GM18526 (cell line): ENCODE measurements at regions not wholly inside any gene's neighbourhood (a gene's known extent, or its start where the extent isn't known, plus 50 kb on each side); places are given as distances from the start of the nearest gene placed in this dataset.

Source experiments
- POLR2A ChIP-seq: IDR thresholded peaks from 3 replicates; pipeline ENCODE4 v1.6.1; 2011; ENCODE audit not compliant: insufficient read length; ENCODE audit errors: extremely low read depth

DNA sequence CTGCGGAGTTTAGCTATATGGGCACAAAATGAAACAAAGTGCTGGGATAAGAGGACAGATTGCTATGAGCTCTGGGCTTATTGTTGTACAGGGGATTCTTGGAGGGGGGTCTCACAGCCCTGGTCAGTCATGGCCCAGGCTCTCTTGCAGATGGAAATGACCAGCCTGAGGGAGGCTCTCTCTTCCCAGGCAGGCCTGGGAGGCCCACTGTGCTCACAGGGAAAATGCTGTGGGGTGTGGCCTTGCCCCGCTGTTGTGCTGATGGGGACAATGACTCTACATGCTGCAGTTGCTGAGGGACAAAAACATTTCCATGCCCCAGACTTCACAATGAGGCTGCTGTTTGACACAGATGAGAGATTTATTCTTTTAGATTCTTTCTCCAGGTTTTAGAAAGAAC lies 202.2 kb downstream of the KLF13 start:
- no peak for TF ChIP-seq POLR2A

DNA sequence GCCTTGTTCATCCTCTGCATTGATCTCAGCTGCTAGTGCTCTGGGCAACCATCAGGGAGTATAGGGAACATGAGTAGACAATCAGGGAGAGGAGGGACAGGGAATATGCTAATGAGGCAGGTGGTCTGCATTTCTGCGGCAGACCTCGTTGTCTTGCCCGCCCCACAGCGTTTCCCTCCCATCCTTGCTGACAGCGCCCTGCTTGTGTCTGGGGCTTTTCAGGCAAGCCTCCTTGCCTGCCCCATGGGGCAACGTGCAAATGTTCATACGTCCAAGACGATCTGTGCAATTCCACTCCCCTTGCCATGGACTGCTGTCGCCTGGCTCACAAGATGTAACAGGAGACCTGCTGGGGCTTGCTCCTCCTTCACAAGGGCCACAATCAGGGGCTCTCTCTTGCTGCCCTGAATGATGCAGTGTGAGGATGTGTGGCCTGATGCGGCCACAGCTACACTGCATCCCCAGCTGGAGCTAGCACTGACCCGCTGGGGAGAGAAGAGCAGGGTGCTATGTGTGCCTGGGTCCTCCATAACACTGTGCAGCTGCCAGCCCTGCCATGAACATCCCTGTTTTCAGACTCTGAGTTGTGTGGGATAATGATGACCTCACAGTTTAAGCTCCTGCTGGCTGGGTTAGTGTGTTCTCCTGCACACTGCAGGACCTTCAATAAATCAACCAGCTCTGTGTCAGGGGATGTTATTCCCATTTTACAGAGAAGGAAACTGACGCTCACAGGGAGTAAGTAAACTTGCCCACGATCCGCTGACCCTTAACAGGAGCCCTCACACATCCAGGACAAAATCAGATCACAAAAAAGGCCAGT lies 211.3 kb downstream of the KLF13 start:
- no peak for TF ChIP-seq POLR2A

DNA sequence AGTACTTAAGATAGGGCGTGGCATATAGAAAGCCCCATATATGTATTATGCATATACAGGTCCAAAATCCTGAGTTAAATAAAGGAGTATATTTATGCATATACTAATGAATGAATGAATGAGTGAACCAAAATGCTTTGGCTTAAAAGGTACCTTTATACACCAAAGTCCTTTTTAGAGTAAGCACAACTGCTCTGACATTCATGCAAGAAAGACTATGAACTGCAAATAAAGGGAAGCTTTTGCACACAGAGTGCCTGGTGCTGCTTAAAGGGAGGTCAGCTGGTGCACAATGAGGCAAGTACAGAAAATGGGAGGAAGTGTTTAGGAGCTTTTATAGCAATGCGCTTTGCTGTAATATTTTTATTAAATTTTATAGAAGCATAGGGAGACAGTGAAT lies 214.0 kb downstream of the KLF13 start:
- TF ChIP-seq POLR2A = no peak

DNA sequence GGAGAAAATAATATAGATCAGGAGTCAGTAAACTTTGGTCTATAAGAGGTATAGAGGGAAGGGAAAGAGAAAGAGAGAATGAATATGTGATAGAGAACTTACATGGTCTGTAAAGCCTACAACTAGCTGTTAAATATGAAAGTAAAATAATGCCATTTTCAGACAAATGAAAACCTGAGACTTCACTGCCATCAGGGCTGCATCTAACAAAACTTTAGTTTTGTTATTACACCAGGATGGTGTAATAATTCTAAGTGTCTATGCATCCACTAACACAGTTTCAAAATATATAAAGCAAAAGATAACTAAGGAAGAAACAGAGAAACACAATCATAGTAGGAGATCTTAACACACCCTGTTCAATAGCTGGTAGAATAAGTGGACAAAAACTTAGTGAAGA lies 217.7 kb downstream of the KLF13 start:
- no peak for TF ChIP-seq POLR2A

DNA sequence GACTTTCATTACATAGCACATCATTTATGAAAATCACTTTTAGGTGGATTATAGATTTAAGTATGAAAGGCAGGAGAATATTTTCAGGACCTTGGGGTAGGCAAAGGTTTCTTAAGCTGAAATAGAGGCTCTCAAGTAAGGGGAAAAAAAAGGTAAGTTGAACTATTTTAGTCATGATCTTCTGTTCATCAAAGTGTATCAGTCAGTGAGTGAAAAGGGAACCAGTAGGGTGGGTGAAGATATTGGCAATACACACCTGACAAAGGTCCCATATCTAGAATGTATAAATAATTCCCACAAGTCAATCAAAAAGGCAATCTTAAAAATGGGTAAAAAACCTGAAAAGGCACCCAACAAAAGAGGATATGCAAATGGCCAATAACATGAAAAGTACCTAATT lies 218.6 kb downstream of the KLF13 start:
- TF ChIP-seq POLR2A = no peak

DNA sequence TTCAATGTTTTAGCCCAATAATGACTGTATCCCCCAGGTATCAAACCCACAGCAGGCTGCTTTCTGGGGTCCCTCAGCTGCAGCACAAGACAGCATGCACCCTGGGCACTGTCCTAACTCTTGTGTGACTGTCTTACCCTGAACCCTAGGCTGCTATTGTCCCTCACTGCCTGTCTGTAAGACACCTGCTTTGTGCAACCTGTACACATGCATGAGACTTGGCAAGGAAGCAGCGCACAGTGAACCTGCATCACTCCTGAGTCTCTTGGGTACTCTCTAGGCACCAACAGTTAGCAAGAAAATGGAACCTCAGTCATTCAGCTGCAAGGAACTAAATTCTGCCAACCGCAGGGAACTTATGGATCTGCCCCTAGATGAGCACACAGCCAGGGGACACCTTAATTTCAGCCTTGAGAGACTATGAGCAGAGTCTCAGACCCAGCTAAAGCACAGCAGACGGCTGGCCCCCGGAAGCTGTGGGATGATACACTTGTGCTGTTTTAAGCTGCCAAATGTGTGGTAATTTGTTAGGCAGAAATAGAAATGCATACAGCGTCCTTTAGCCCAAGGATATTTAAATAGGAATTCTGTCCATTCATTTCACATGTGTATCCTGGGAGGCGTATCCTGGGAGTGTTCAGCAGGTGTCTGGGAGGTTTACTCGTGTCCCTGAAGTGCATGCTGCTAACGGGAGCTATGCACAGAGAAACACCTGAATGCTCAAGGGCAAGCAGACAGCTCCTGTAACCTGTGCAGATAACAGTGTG lies 223.8 kb downstream of the KLF13 start:
- TF ChIP-seq POLR2A = no peak

DNA sequence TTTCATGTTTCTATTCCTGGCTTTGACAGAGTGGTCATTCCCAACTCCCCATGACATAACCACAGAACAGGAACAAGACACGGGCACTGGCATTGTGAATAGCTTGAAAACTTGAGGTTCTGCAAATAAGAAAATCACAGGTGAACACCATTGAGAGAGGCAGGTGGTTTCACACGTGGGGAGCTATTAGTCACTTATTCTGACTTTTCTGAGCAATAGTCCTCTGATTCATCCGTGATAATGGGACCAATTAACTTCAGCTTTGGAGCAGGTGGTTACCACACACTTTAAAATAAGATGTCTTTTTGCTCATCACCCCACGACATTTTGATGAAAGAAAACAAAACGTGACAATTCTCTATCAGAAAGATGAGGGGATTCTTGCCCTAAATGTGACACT lies 224.7 kb downstream of the KLF13 start:
- no peak for TF ChIP-seq POLR2A

DNA sequence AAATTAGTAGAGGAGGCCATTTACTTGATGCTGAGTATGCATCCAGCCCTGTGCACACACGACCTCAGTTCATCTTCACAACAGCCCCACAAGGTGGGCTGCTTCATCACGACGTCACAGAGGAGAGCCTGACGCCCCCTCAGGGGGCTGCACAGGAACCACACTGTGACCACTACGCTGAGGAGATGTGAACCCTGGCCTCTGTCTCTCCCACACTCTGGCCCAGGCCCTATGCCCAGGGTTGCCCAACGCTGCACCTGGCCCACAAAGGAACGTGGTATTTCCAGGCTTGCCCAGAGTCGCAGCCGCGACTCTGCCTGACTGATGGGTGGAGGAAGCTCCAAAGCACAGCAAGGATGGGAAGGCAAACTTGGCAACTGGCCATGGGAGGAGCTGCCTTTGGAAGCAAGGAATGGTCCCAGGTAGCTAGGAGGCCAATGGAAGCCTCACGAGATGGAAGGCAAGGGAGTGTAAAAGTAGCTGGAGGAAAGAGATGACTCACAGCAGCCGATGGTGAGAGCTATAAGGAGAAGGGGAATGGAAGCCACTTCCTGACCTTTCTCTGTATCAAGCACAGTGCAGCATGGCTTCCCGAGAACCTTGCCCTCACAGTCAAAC lies 226.0 kb downstream of the KLF13 start:
- no peak for TF ChIP-seq POLR2A

DNA sequence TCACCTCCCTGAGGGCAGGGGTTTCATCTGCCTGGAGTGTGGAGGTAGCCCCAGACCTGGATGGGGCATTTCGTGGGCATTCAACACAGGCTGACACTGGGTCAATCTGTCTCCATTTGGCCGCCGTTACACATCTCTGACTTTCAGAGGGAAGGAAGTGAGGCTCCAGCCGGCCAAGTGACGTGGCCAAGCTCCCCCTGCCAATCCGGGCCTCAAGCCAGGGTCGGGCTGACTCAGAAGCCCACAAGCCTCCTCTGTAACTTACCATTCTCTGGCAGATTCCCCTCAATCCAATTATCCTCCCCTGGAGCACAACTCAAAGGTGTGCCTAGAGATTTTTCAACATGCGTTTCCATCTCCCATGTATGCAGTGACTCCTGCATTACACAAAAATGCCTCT lies 227.6 kb downstream of the KLF13 start:
- TF ChIP-seq POLR2A = no peak

DNA sequence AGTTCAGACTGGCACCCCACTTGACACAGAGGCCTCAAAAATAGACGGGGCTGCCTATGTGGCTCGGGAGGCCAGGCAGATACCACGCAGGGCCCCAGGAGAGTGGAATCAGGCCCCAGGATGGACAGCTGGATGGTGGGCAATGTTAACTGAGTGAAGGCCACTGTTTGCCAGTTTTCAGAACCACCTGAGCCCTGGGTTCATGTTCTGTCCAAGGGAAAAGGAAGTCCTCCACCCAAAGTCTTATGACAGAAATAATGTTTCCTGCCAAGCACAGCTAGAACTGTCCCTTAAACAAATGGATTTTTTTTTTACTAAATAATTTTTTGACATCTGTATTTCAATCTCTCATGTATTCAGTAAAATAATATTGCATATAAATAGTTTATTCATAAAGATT lies 228.4 kb downstream of the KLF13 start:
- TF ChIP-seq POLR2A = no peak

DNA sequence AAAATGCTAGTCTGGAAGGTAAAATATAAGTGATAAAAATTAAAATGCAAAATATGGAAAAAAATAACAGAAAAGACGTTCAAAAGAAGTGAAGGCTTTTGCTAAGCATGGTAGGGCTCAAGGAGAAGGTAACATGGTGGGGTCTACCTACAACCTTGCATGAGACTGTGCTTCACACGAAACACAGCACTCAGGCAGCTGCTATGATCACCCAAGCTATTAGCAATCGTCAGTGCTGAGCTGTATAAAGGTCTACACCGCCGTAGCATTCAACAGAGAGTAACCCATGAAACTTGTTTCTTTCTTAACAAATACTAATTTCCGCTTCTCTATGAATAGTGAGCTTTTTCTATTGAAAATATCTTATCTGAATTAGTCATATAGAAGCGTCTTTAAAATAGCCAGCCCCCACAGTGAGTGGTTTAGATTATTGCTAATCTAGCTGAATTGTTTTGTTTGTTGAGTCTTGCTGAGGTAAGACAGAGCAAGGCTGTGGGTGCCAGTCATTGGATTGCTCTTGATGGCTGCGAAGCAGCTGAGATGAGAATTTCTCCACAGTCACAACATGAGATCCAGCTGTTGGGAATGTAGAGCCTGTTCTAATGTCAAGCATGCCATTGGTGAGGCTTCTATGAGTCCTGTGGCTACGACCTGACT lies 230.0 kb downstream of the KLF13 start:
- TF ChIP-seq POLR2A = no peak

DNA sequence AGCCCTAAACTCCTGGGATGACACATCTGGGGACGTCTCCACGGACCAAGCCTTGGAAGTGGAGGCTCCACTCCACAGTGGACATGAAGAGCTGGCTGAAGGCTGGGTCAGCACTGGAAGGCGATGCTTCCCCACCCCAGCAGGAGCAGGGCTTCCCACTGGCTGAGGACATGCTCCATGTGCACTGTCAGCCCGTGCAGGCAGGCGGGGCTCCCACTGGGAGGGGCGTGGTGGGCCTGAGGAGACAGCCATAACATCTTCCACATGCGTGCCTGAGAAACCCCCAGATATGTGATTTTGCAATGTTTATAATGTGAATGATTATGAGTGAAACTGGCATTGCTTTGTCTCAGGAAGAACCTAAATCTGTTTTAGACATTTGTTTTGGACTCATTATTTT lies 231.3 kb downstream of the KLF13 start:
- TF ChIP-seq POLR2A = no peak

DNA sequence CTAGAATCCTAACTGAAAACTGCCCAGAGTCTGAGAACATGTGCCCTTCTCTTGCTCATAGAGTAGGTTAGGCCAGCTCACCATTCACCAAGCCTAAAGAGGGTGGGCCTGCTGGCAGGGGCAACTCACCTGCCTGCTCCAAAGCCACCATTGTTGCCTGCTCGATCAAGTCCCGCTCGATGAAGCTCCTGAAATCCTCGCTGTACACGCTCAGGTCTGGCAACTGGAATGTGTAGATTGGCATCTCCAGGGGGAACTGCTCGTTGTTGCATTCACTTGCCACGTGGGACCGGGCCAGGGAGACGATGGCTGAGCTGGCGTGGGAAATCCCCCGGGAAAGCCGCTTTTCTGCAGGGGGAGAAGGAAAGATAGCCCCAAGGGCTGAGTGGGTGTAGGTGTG lies 232.2 kb downstream of the KLF13 start:
- TF ChIP-seq POLR2A = no peak

DNA sequence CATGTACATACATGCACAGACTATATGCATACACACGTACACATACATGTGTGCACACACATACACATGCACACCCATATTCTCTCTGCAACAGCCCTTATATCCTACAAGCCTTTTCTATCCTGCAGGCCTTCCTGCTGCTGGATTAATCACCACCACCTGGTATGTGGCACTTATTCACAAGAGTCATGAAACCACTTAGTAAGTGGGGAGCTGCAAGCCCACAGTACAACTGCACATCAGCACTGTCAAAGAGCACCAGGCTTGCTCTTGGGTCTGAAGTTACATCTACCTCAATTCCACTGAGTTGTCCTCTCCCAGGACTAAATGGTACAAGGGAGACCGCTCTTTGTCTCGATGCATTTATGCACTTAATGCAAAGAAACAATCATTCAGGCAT lies 233.2 kb downstream of the KLF13 start:
- TF ChIP-seq POLR2A = no peak

DNA sequence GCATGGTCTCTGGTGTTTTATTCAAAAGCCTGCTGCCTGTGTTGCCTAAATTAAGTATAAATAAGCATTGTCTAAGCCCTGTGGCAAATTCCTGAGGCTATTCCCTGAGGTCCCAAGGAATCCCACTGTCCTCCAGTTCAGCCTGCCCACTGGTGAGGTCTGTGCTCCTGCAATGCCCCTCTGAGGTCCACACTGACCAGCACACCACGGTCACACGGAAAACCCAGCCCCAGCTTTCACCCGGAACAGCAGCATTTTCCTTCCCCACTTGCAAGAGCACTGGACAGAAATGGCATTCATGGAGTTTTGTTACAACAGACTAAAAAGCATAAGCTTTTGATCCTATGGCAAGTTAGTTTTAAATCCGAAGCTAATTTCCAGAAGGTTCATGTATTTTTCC lies 234.0 kb downstream of the KLF13 start:
- no peak for TF ChIP-seq POLR2A

DNA sequence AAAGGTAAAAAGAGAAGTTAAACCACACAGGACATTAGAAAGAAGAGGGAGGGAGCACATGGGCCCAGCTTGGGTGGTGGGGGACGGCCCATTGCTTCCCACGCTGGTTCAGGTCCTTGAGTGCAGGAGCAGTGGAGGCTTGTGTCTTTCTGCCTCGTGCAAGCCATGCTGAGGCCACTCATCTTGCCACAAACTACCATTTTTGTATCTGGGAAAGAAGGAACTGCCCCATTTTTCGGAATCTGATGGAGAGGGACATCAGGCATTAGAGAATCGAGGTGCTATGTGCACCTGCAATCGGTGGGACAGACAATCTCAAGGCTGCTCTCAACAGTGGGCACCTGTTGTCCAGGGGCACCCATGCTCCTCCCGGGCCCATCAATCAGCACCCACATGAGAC lies 234.5 kb downstream of the KLF13 start:
- TF ChIP-seq POLR2A = no peak
